MM.1S (cell line): ENCODE measurements at regions not wholly inside any gene's neighbourhood (a gene's known extent, or its start where the extent isn't known, plus 50 kb on each side); places are given as distances from the start of the nearest gene placed in this dataset.

Experiments
- DNase-seq: peaks from one replicate; pipeline ENCODE4 v3.0.0-alpha.2; 2015
- H2AFZ ChIP-seq: fragments of 300-600 bp; sonication (generic); 2 replicates; pipeline ENCODE4 v1.6.0; 2016; ENCODE audit warnings: antibody characterized with exemption, low read length
- H3F3A ChIP-seq: fragments of 300-600 bp; sonication (generic); 2 replicates; pipeline ENCODE4 v1.6.1; 2016; ENCODE audit warnings: mild to moderate bottlenecking, antibody characterized with exemption, low read length, moderate library complexity, mixed read lengths; ENCODE audit not compliant: insufficient read depth
- H3K27ac ChIP-seq: fragments of 300-600 bp; sonication (generic); 2 replicates; pipeline ENCODE4 v1.5.1; 2016; ENCODE audit warnings: mild to moderate bottlenecking, low read length
- H3K27me3 ChIP-seq: fragments of 300-600 bp; sonication (generic); replicated peaks from 2 replicates; pipeline ENCODE4 v1.6.0; 2016; ENCODE audit warnings: low read length; ENCODE audit not compliant: insufficient read depth
- H3K36me3 ChIP-seq: fragments of 300-600 bp; sonication (generic); replicated peaks from 2 replicates; pipeline ENCODE4 v1.6.1; 2016; ENCODE audit warnings: mild to moderate bottlenecking, low read length, mixed read lengths; ENCODE audit not compliant: insufficient read depth
- H3K4me1 ChIP-seq: fragments of 300-600 bp; sonication (generic); 2 replicates; pipeline ENCODE4 v1.6.1; 2016; ENCODE audit warnings: low read length, mixed read lengths
- H3K4me2 ChIP-seq: fragments of 300-600 bp; sonication (generic); 2 replicates; pipeline ENCODE4 v1.6.0; 2016; ENCODE audit warnings: low read depth, low read length
- H3K4me3 ChIP-seq: fragments of 300-600 bp; sonication (generic); 2 replicates; pipeline ENCODE4 v1.5.1; 2016; ENCODE audit warnings: low read length, mixed read lengths
- H3K79me2 ChIP-seq: fragments of 300-600 bp; sonication (generic); 2 replicates; pipeline ENCODE4 v1.6.1; 2016; ENCODE audit warnings: mixed run types, low read length, mixed read lengths
- H3K9ac ChIP-seq: fragments of 300-600 bp; sonication (generic); 2 replicates; pipeline ENCODE4 v1.6.1; 2016; ENCODE audit warnings: low read length, mixed read lengths
- H3K9me2 ChIP-seq: fragments of 300-600 bp; sonication (generic); replicated peaks from 2 replicates; pipeline ENCODE4 v1.6.1; 2016; ENCODE audit warnings: mild to moderate bottlenecking, low read length, mixed read lengths; ENCODE audit not compliant: insufficient read depth
- H3K9me3 ChIP-seq: fragments of 300-600 bp; sonication (generic); replicated peaks from 2 replicates; pipeline ENCODE4 v1.6.1; 2016; ENCODE audit warnings: mild to moderate bottlenecking, low read length, mixed read lengths; ENCODE audit not compliant: insufficient read depth
- H4K20me1 ChIP-seq: fragments of 300-600 bp; sonication (generic); 2 replicates; pipeline ENCODE4 v1.6.1; 2016; ENCODE audit warnings: mild to moderate bottlenecking, low read length, moderate library complexity, mixed read lengths; ENCODE audit not compliant: insufficient read depth
- EZH2 ChIP-seq: fragments of 300-600 bp; sonication (generic); optimal IDR thresholded peaks from 2 replicates; pipeline ENCODE3; 2017; ENCODE audit warnings: low read depth, mild to moderate bottlenecking, antibody characterized with exemption, low read length, mixed read lengths
- EZH2phosphoT487 ChIP-seq: fragments of 300-600 bp; sonication (generic); IDR thresholded peaks from 2 replicates; pipeline ENCODE4 v1.6.1; 2018; ENCODE audit warnings: antibody characterized with exemption, low read length
- TF ChIP-seq, protein P1 (sequence below): fragments of 300-600 bp; sonication (generic); IDR thresholded peaks from 2 replicates; pipeline ENCODE4 v1.5.1; 2016; ENCODE audit warnings: antibody characterized with exemption, low read length, mixed read lengths

DNA sequence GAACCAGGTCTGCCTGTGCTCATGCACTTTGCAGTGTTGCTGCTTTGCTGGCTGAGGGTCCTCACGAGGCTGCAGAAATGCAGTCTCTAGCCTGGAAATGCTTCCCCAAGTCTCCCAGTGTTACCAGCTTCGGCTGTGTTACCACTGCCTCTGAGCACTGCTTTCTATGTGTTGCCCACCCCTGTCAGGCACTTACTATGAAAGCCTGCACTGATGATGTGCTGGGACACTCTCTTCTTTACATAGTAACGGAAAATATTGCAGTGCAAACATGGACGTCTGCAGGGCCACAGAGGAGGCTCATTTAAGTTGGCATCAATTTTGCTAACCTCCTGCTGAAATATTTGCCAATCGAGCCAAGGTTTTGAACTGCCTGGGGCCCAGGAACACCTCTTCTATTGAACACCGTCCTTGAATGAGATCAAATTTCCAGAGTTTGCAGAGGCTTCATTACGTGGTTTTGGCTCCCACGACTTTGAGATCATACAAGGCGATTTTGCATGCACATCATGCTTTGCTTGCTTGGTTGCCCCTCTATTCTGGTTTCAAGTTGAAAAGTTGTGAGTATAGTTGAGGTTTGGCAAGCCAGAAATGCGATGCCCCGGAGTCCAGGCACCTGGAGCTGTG is 404.7 kb upstream of the PODXL start:
- Histone ChIP-seq H3F3A (no peaks in the 10 kb centered on the region), H3K27me3 (no peaks in the 10 kb centered on the region), H3K79me2 (no peaks in the 10 kb centered on the region), H3K4me2 (no peak overlapping the region), H3K9me3 (no peaks in the 10 kb centered on the region), H3K9ac (no peak overlapping the region), H3K4me3 (no peak overlapping the region), H3K9me2 (no peaks in the 10 kb centered on the region), H4K20me1 (no peaks in the 10 kb centered on the region), H3K36me3 (no peaks in the 10 kb centered on the region), H2AFZ (no peak overlapping the region), H3K4me1 (no peaks in the 10 kb centered on the region), H3K27ac (no peak overlapping the region)
- no peak for TF ChIP-seq EZH2phosphoT487
- no peak for TF ChIP-seq EZH2
- TF ChIP-seq, protein P1, sequence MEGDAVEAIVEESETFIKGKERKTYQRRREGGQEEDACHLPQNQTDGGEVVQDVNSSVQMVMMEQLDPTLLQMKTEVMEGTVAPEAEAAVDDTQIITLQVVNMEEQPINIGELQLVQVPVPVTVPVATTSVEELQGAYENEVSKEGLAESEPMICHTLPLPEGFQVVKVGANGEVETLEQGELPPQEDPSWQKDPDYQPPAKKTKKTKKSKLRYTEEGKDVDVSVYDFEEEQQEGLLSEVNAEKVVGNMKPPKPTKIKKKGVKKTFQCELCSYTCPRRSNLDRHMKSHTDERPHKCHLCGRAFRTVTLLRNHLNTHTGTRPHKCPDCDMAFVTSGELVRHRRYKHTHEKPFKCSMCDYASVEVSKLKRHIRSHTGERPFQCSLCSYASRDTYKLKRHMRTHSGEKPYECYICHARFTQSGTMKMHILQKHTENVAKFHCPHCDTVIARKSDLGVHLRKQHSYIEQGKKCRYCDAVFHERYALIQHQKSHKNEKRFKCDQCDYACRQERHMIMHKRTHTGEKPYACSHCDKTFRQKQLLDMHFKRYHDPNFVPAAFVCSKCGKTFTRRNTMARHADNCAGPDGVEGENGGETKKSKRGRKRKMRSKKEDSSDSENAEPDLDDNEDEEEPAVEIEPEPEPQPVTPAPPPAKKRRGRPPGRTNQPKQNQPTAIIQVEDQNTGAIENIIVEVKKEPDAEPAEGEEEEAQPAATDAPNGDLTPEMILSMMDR: no peak
- DNase-seq: no peak

DNA sequence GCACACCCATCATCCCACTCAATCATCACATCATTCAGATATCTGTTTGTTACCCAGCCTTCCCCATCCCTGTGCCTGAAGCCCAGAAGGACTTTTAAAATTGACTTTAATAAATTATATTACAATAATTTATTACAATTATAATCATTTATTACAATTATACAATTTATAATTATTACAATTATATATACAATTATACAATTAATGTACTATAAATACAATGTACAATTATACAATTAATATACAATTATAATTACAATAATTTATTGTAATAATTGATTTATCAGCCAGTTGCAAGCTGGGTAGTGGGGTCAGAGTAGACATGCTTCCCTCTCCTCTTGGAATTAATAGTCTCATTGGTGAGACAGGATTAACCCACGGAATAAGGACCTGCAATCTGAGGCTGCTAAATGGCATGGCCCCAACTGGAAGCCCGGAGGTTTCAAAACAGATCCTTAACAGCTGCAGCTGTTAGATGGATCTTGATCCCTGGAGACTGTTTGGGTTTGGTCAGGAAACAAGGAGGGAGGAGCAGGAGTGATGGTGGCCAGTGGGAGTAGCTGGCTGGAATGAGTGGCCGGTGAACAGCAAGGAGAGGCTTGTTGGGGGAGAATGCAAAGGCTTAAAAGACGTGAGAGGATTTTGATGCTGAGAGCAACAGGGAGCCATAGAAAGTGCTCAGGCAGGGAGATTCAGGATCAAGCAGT is 402.8 kb upstream of the PODXL start:
- TF ChIP-seq EZH2 (no peak), EZH2phosphoT487 (no peak)
- TF ChIP-seq, protein P1: no peak
- H2AFZ ChIP-seq: no peak overlapping the region
- H4K20me1 ChIP-seq: no peaks in the 10 kb centered on the region
- no peaks in the 10 kb centered on the region for H3K79me2 ChIP-seq
- no peaks in the 10 kb centered on the region for H3F3A ChIP-seq
- H3K9me3 ChIP-seq: no peaks in the 10 kb centered on the region
- no peak overlapping the region for H3K4me3 ChIP-seq
- no peaks in the 10 kb centered on the region for H3K4me1 ChIP-seq
- no peak overlapping the region for H3K9ac ChIP-seq
- H3K27ac ChIP-seq: no peak overlapping the region
- H3K9me2 ChIP-seq: no peaks in the 10 kb centered on the region
- no peak for DNase-seq
- no peaks in the 10 kb centered on the region for H3K36me3 ChIP-seq
- no peaks in the 10 kb centered on the region for H3K27me3 ChIP-seq
- no peak overlapping the region for H3K4me2 ChIP-seq

DNA sequence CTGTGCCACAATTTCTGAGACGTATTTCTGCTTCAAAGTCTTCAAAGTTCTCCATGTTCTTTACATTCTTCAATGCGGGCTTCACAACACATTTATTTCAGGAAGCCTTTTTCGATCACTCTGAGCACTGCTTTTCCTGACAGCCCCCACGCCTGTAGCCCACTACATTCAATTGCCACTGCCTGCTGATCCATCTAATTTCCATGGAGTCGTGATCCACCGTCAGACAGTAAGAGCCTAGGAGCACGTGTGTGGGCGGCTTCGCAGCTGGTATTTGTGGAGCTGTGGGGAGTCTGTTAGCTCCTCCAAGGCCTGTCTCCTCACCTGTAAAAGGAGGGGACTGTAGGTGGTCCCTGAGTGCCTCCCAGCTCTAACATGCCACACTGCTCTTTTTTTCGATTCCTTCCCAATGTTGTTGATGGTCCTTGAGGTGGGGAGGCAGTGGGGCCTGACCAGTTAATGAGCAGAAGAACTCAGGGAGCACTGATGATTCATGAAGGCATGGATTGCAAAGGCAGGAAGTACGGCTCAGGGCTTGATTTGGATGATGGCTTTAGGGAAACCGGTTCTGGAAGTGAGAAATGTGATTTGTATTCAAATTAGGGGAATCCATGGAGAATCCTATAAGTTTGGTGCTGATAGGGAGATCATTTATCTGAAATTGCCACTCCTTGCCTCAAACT is 401.1 kb upstream of the PODXL start:
- Histone ChIP-seq H3K79me2 (no peaks in the 10 kb centered on the region), H3K9me3 (no peaks in the 10 kb centered on the region), H3K4me2 (no peak overlapping the region), H3F3A (no peaks in the 10 kb centered on the region), H3K27ac (no peak overlapping the region), H3K9ac (no peak overlapping the region), H3K4me3 (no peak overlapping the region), H3K4me1 (no peaks in the 10 kb centered on the region), H3K9me2 (no peaks in the 10 kb centered on the region), H3K27me3 (no peaks in the 10 kb centered on the region), H4K20me1 (no peaks in the 10 kb centered on the region), H3K36me3 (no peaks in the 10 kb centered on the region), H2AFZ (no peak overlapping the region)
- no peak for TF ChIP-seq EZH2
- TF ChIP-seq, protein P1: no peak
- TF ChIP-seq EZH2phosphoT487: no peak
- DNase-seq: no peak
